K562 (cell line): ENCODE measurements at regions not wholly inside any gene's neighbourhood (a gene's known extent, or its start where the extent isn't known, plus 50 kb on each side); places are given as distances from the start of the nearest gene placed in this dataset.

Experiments
- ATAC-seq: fragments of 200-7000 bp; cut with Tn5 transposase; 3 replicates; pipeline ENCODE4 v1.9.1; 2020; ENCODE audit warnings: moderate library complexity
- BruUV-seq: library from RNA; stranded (reverse); fragments of 400-500 nt; replicated peaks from 2 replicates; lab custom pipeline; 2021; lab: Mats Ljungman, UMichigan
- CTCF ChIA-PET: fragments of 300-600 bp; formaldehyde crosslinking; extraction: SDS; loops from one replicate; lab custom pipeline; 2021; ENCODE audit warnings: low intra/inter-chr PET ratio; lab: Yijun Ruan, JAX
- POLR2A ChIA-PET: fragments of 300-600, 350-650 bp; sonication (Branson Sonifier 250); formaldehyde crosslinking; extraction: SDS; loops from one replicate; lab custom pipeline; 2021; ENCODE audit warnings: antibody characterized with exemption, inconsistent platforms; lab: Yijun Ruan, JAX
- DNase-seq, 4 experiments: peaks; one replicate each; pipeline versions ENCODE4 v3.0.0 to v3.0.0-alpha.2; 2011 to 2018; ENCODE audit warnings: low spot score in 3 of 4, mixed read lengths in 3 of 4; ENCODE audit errors: extremely low read depth in 1 of 4
- FAIRE-seq: peaks from 2 replicates; lab custom pipeline; 2011; peaks lifted over from hg19 to GRCh38; lab: Jason Lieb, UNC
- H2AFZ ChIP-seq: 2 replicates; pipeline ENCODE4 v1.6.0; 2011; ENCODE audit warnings: low read depth, low read length, control low read depth, inconsistent platforms
- H3K27ac ChIP-seq: fragments of 200-600 bp; 3 replicates; pipeline ENCODE4 v1.8.0; 2011; ENCODE audit warnings: low read depth, mild to moderate bottlenecking, control low read depth, inconsistent platforms, low read length, moderate library complexity, mixed read lengths; ENCODE audit errors: extremely low read depth
- H3K27me3 ChIP-seq, 2 experiments: fragments of 300-600 bp in 1 of 2; 2 replicates in 1 of 2; 3 replicates in 1 of 2; pipeline versions ENCODE4 v1.6.0 to v1.8.0; 2011; ENCODE audit warnings: inconsistent platforms in 2 of 2, low read length in 2 of 2, mild to moderate bottlenecking in 1 of 2, mixed read lengths in 1 of 2, moderate library complexity in 1 of 2; ENCODE audit not compliant: control insufficient read depth in 2 of 2, insufficient read depth in 2 of 2
- H3K36me3 ChIP-seq: fragments of 300-600 bp; 3 replicates; pipeline ENCODE4 v1.8.0; 2011; ENCODE audit warnings: mild to moderate bottlenecking, low read length, inconsistent platforms; ENCODE audit not compliant: control insufficient read depth, insufficient read depth
- H3K4me1 ChIP-seq, 2 experiments: fragments of 200-600 bp in 1 of 2; replicated peaks in 1 of 2; 2 replicates in 1 of 2; 3 replicates in 1 of 2; pipeline versions ENCODE4 v1.5.1 to v1.8.0; 2011; ENCODE audit warnings: inconsistent platforms in 2 of 2, low read length in 2 of 2, mild to moderate bottlenecking in 1 of 2, mixed read lengths in 1 of 2, moderate library complexity in 1 of 2; ENCODE audit not compliant: control insufficient read depth in 2 of 2, insufficient read depth in 2 of 2
- H3K4me2 ChIP-seq: 2 replicates; pipeline ENCODE4 v1.6.1; 2011; ENCODE audit warnings: low read length, control low read depth, inconsistent platforms, mixed read lengths; ENCODE audit not compliant: insufficient read depth
- H3K4me3 ChIP-seq: fragments of 200-600 bp; sonication (generic), shearing (Covaris generic); 2 replicates; pipeline ENCODE4 v1.5.1; 2016; ENCODE audit warnings: control low read depth, inconsistent platforms
- H3K79me2 ChIP-seq: fragments of 200-600 bp; 3 replicates; pipeline ENCODE4 v1.8.0; 2011; ENCODE audit warnings: low read length, inconsistent platforms; ENCODE audit not compliant: control insufficient read depth, insufficient read depth
- H3K9ac ChIP-seq, 2 experiments: 2 replicates each; pipeline versions ENCODE4 v1.6.0 to v1.6.1; 2011; ENCODE audit warnings: low read depth in 2 of 2, low read length in 2 of 2, control low read depth in 1 of 2, inconsistent platforms in 1 of 2, mild to moderate bottlenecking in 1 of 2, mixed read lengths in 1 of 2; ENCODE audit not compliant: insufficient read depth in 1 of 2
- H3K9me1 ChIP-seq: one replicate; pipeline ENCODE4 v1.6.0; 2011; ENCODE audit warnings: inconsistent platforms, mild to moderate bottlenecking, low read length, moderate library complexity; ENCODE audit not compliant: control insufficient read depth, insufficient read depth
- H3K9me3 ChIP-seq: replicated peaks from 2 replicates; pipeline ENCODE4 v1.5.1; 2011; ENCODE audit warnings: low read depth, low read length, inconsistent platforms; ENCODE audit not compliant: control insufficient read depth, insufficient read depth
- H4K20me1 ChIP-seq: replicated peaks from 2 replicates; pipeline ENCODE4 v1.6.1; 2011; ENCODE audit warnings: low read length, inconsistent platforms, mixed read lengths; ENCODE audit not compliant: control insufficient read depth, insufficient read depth
- AFF1 ChIP-seq, 2 experiments: fragments of 450-650 bp; IDR thresholded peaks; 2 replicates each; pipeline ENCODE4 v1.6.1; 2018; ENCODE audit warnings: mild to moderate bottlenecking in 2 of 2, low read depth in 1 of 2; ENCODE audit not compliant: partially characterized antibody in 2 of 2
- SMARCA5 ChIP-seq: fragments of 450-650 bp; IDR thresholded peaks from 2 replicates; pipeline ENCODE4 v1.6.1; 2016
- TRIM24 ChIP-seq, 2 experiments: fragments of 450-650 bp; IDR thresholded peaks; 2 replicates each; pipeline ENCODE4 v1.6.1; 2016
- ZNF408 ChIP-seq: fragments of 250-450 bp; sonication (Bioruptor Pico); IDR thresholded peaks from 2 replicates; pipeline ENCODE4 v1.4.0; 2020; ENCODE audit warnings: low read depth, mild to moderate bottlenecking, moderate library complexity
- ZNF780A ChIP-seq: fragments of 250-450 bp; sonication (Bioruptor Pico); IDR thresholded peaks from 2 replicates; pipeline ENCODE4 v1.5.0; 2021; ENCODE audit warnings: mild to moderate bottlenecking
- WGBS: fragments of 100-300 bp; shearing (Covaris generic); methylation state at CpG from one replicate; pipeline ENCODE4 v1.1.6; 2016; ENCODE audit warnings: low coverage, mixed read lengths; ENCODE audit not compliant: insufficient coverage; ENCODE audit errors: missing lambda C conversion rate; 5-methylcytosine and 5-hydroxymethylcytosine counted together
- in situ Hi-C: fragments of 300-500 bp; cut with MboI; formaldehyde crosslinking; loops from 4 replicates; pipeline ENCODE4 v1.15.0; 2018; ENCODE audit warnings: inconsistent platforms, mixed read lengths
- intact Hi-C: fragments of 100-400 bp; cut with micrococcal nuclease; formaldehyde crosslinking; loops from 2 replicates; pipeline ENCODE4 v1.14.2; 2022

DNA sequence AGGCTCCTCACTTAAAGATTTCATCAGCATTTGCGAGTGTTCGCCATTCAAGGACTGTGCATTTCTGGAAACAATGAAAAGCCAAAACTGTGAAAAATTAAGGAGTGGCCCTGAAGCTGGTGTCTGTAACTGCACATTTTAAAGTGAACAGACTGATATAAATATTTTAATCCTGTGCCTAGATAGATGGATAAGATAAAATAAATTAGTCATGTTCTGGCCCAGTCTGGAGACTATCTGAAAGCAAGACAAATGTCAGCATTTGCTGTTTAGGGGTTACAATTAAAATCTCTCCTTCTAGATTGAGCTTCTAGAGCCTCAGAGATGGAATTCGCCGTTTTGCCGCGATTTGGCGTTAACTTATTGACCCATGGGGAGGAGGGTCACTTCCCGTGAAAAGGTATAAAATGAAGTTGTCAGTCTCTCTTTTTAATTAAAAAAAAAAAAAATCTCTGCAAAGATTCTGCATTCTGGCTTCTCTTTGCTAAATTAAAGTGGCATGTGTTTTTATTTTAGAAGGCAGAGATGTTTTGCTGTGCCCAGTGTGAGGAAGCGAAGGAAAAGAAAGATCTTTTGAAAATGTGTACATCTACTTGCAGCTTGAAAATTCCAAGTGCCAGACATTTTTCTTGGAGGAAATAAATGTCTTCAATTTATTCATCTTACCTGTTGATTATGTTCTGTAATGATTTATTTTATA lies 79.7 kb upstream of the WNT7B start:
- Histone ChIP-seq H3K27ac (no peak overlapping the region), H3K9me1 (no peaks in the 10 kb centered on the region), H3K36me3 (no peaks in the 10 kb centered on the region), H3K4me3 (no peak overlapping the region), H4K20me1 (no peaks in the 10 kb centered on the region), H3K9ac (no peak overlapping the region), H3K4me1 (peaks cover 4 to 27% of the 10 kb centered on the region in 2 experiments; a peak in 3 of 5 replicates), H3K4me2 (no peak overlapping the region), H2AFZ (no peak overlapping the region), H3K9me3 (no peaks in the 10 kb centered on the region), H3K27me3 (peaks cover 0 to 4% of the 10 kb centered on the region in 2 experiments; a peak in 1 of 5 replicates), H3K79me2 (no peaks in the 10 kb centered on the region)
- in situ Hi-C loops, result no loop called here
- TF ChIP-seq AFF1 (IDR thresholded peaks at IDR 0.05; ENCODE audit: low read depth in 1 of 2, partially characterized antibody in 2 of 2), result no peak
- TF ChIP-seq ZNF780A (CRISPR knock-in tag), result no peak
- no peak for TF ChIP-seq SMARCA5
- TF ChIP-seq ZNF408 (CRISPR knock-in tag), result no peak
- no peak for TF ChIP-seq TRIM24 (IDR thresholded peaks at IDR 0.05)
- no peak for DNase-seq
- FAIRE-seq, result no peak
- ChIA-PET POLR2A (interaction anchor here (0.9 to 1.1 kb wide), 2 partner anchors 16 to 21 kb away, joined by 3 to 5 read pairs; no protein-coding TSS in a partner anchor), CTCF (no interaction called here)
- BruUV-seq, result no TSS peak
- no peak for ATAC-seq
- intact Hi-C loops, result no loop called here
- 40% methylated on average over 8 of the region's 9 CpGs for WGBS
